ENCODE measurements at regions not wholly inside any gene's neighbourhood (a gene's known extent, or its start where the extent isn't known, plus 50 kb on each side); places are given as distances from the start of the nearest gene placed in this dataset.
"Not testable (repeated sequence)": the region's sequence is repeated elsewhere in the genome, so short reads cannot be mapped to it uniquely, and the experiment has no call there.

DNA sequence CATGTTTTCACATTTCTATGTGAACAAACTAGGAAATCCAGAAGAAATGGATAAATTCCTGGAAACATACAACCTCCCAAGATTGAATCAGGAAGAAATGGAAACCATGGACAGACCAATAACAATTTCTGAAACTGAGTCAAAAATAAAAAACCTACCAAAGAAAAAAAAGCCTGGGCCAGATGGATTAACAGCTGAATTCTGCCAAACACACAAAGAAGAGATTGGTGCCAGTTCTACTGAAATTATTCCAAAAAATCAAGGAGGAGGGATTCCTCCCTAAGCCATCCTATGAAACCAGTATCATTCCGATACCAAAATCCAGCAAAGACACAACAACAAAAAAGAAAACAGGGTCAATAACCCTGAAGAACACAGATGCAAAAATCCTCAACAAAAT is 166.9 kb upstream of the FBXL7 start:
- DNase-seq, result no peak

- no peak for DNase-seq
Measured at GRCh38 chr5:15326932-15327331, 173.0 kb upstream of the FBXL7 start.

DNA sequence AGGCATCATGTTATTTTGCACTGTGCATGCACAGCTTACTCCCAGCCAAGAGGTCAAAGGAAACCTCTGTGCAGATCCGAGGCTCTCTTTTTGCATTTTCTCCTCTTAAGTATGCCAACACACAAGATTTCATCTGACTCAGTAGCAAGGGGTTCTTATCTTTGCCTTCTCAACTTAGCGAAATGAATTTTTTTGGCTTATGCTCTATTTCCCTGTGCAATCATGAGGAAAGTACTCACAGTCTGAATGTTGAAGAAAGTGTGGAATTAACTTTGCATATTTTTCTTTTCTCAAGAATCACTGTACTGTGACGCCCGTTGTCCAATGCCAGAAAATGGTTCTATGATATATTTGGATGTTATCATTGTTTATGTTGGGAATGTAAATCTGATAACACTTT is 173.5 kb upstream of the FBXL7 start:
- DNase-seq, result no peak

GRCh38 chr5:15322421-15322820 is 177.6 kb upstream of the FBXL7 start:
- no peak for DNase-seq

DNA sequence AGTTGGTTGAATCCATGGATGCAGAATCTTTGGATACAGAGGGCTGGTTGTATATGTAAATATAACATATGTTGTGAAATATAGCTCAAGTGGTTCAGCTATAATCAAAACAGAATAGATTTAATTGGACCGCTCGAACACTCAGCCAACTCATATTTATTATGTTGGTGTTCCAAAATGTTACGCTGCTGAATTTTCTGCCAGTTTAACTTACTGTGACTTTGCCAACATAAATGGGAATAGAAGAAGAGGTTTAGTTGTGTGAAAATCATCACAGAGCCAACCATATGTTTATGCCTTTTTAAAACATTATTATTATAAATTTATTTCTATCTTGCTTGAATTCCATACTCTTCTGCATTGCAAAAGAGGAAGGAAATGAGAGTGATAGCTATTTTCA is 178.2 kb upstream of the FBXL7 start:
- no peak for DNase-seq

- no peak for DNase-seq
Measured at GRCh38 chr5:15320871-15321270, 179.1 kb upstream of the FBXL7 start.

GRCh38 chr5:15304914-15305834 is 194.8 kb upstream of the FBXL7 start:
- no peak for DNase-seq

- DNase-seq, result no peak
Measured at GRCh38 chr5:15304066-15304731, 195.8 kb upstream of the FBXL7 start.

- DNase-seq, result no peak
Measured at GRCh38 chr5:15300141-15300540, 199.8 kb upstream of the FBXL7 start.

DNA sequence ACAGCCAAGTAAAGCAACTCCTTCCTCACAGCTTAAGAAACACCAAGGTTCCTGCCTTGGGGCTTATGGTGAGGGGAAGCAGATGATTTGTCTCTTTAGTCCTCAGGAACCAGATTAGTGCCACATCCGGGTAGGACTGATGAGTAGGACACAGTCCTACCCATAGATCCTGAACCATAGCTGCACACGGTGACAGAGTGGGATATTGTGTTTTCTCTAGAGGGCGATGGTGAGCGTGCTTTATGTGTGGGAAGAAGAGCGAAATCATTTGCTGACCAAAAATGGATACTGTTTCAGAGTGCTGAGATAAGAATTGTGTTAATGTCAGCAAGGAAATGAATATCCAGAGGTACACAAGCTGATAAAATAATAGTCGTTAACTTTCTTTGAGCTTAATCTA is 209.0 kb upstream of the FBXL7 start:
- DNase-seq, result no peak

DNA sequence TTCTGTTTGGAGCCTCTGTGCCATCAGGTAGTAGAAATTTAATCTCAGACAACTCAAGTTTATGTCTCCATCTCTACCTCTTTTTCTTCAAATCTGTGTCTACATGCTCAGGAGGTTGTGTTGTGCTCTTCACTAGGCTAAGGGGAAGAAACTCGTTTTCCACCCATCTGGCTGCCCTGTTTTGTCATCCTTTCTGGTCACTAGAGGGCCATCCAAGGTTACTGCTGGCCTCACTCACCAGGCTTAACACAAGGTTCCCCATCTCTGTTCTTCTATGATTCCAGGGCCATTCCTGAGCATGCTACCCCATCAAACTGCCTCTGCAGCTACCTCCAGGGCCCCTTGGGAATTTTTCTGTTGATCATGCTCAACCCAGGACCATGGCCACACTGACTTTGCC is 213.3 kb upstream of the FBXL7 start:
- DNase-seq, result no peak

- DNase-seq, result no peak
Measured at GRCh38 chr5:15285901-15286583, 213.9 kb upstream of the FBXL7 start.

DNA sequence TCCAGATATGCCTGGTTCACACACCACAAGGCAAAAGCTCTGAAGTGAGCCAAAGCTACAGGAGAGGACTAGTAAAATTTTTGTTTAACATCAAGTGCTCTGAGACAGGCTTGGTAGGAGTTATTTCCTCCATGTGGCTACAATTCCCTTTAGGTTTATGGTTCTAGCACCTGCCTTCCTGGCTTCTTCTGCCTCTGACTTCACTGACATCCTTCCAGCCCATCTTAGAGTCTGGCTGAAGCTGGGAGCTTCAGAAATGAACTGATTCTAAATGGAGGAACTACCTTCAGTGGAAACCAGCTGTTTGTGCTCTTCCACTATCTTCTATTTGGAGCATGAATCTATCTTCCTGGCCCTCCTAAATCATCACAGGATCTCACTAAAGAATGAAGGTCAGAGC is 215.3 kb upstream of the FBXL7 start:
- no peak for DNase-seq

DNA sequence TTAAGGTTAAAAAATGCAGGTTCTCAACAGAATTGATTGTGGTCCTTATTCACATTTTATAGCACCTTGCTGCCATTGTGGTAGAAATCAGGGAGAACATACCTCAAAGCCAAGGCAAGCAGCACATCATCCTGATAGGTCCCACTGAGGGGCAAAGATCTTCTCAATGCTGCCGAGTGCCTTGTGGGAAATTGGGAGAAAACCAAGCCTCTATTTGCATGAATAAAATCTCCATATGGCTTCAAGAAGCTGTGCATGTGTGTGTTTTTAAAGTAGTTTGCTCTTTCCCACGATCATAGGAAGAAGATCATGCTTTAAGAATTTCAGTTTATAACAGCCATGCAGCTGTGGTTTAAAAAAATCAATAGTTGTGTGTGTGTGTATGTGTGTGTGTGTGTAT is 216.9 kb upstream of the FBXL7 start:
- DNase-seq, result no peak

DNA sequence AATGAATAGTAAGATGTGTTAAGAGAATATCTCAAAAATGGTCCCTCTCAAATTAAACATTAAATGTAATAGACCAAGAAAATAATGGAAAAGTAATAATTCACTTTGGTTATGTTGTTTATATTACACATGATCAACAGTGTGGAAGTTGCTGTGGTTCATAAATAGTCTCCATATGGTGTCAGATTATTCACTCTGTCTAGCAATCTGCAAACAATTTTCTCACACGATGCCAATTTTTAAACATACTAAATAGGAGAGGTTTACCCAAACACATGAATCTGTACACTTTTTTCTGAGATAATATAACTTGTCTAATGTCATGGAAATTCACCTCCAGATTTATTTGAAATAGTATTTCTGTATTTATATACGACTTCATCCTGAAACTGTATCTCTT is 217.4 kb upstream of the FBXL7 start:
- no peak for DNase-seq

- DNase-seq, result not testable (repeated sequence)
Measured at GRCh38 chr5:15271596-15271995, 228.4 kb upstream of the FBXL7 start.

DNA sequence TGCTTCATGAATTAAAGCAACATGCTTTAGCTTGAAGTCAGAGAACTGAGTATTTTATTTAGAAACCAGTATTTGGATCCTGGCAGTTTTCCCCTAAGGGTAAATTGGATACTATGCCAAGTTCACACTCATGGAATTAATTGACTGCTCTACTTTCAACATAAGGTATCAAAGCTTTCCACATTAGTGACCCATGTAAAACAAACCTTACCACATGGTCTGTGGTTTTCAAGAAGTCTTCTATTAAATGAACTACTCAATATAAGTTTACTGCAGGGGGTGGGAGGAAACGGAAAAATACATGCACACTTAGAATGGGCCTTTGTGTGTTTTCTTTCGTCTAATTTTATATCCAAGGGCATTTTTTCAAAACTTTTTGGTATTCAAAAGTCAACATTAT is 232.0 kb upstream of the FBXL7 start:
- no peak for DNase-seq

DNA sequence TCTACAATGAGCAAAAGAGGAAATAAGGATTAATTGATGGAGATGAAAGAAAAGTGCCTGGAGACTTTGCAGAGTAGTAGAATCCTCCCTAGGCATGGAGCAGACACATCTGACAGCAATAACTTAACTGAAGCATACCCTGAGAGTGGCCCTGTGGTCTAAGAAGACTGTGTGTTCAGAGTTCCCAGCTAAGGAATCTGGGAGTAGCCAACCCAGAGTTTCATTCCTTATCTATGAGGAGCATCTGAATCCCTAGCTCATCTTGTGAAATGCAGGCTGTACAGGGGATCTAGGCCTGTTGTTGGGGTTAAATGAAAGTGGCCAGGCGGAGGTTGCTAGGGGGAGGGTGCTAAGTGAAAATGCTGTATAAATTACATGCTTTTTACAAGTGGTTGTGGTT is 233.1 kb upstream of the FBXL7 start:
- no peak for DNase-seq

DNA sequence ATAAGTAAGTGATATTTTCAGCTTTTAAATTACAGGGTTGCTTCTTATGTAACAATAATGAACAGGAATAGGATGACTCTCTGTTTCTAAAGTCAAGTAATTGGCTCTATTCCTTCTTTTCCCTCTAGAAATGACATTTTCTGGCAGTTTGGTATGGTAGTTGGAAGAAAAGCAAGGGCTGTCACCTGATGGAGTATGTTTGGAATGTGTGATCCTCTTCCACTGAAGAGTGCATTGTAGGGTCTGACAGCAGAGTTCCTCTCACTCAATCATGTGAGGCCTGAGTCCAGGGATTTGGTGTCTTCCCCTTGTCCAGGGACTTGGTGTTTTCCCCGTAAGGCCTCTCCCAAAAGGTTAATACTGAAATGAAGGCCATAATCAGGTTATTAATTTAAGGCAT is 233.8 kb upstream of the FBXL7 start:
- DNase-seq, result no peak

- DNase-seq, result no peak
Measured at GRCh38 chr5:15263942-15264341, 236.0 kb upstream of the FBXL7 start.

DNA sequence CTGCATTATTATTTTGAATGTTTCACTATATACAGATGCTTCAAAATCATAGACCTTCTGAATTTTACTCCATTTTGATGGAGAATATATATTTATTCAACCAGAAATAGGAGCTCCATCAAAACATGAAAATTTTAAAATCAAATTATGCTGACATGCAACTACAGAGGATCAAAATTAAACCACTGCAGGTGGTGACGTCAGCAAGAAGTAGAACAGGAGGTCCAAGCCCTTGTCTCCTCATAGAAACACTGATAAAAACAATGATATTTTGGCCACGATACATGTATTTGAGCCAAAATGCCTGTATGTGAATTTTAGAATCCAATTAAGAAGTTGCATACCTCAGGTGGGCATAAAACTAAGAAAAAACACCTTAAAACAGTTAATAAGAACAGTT is 236.6 kb upstream of the FBXL7 start:
- no peak for DNase-seq

- DNase-seq, result no peak
Measured at GRCh38 chr5:15261269-15261995, 238.5 kb upstream of the FBXL7 start.
